Lung (tissue), 11 donors: ENCODE measurements at regions not wholly inside any gene's neighbourhood (a gene's known extent, or its start where the extent isn't known, plus 50 kb on each side); places are given as distances from the start of the nearest gene placed in this dataset.
"Not testable (repeated sequence)": the region's sequence is repeated elsewhere in the genome, so short reads cannot be mapped to it uniquely, and the experiment has no call there.

ENCODE experiments used
- ATAC-seq: fragments of 200-7000 bp; cut with Tn5 transposase; one replicate; pipeline ENCODE4 v1.9.1; 2020; ENCODE audit warnings: moderate number of reproducible peaks; ENCODE audit not compliant: insufficient read depth, low FRiP score
- DNase-seq, 3 donors: peaks; one replicate each; pipeline ENCODE4 v3.0.0-alpha.2; 2013 to 2017
- H3K27ac ChIP-seq, 2 donors: one replicate each; pipeline ENCODE4 v1.5.1; 2013; ENCODE audit warnings: mild to moderate bottlenecking in 2 of 2, moderate library complexity in 2 of 2, control low read depth in 1 of 2, inconsistent platforms in 1 of 2, low read depth in 1 of 2, low read length in 1 of 2
- H3K27me3 ChIP-seq, 3 donors: one replicate each; pipeline ENCODE4 v1.5.1; 2013; ENCODE audit warnings: low read length in 2 of 3; ENCODE audit not compliant: control insufficient read depth in 3 of 3, insufficient read depth in 3 of 3
- H3K36me3 ChIP-seq, 4 donors: one replicate each; pipeline ENCODE4 v1.5.1; 2013; ENCODE audit warnings: low read length in 4 of 4, mild to moderate bottlenecking in 1 of 4, moderate library complexity in 1 of 4; ENCODE audit not compliant: control insufficient read depth in 4 of 4, insufficient read depth in 4 of 4
- H3K4me1 ChIP-seq, 5 donors: one replicate each; pipeline ENCODE4 v1.5.1; 2013; ENCODE audit warnings: low read length in 5 of 5, mild to moderate bottlenecking in 2 of 5, moderate library complexity in 1 of 5; ENCODE audit not compliant: control insufficient read depth in 5 of 5, insufficient read depth in 5 of 5
- H3K4me3 ChIP-seq: one replicate; pipeline ENCODE4 v1.5.1; 2013; ENCODE audit warnings: mild to moderate bottlenecking, control low read depth, moderate library complexity
- H3K9ac ChIP-seq, 2 donors: one replicate each; pipeline ENCODE4 v1.5.1; 2013; ENCODE audit warnings: low read length in 2 of 2, control low read depth in 1 of 2; ENCODE audit not compliant: insufficient read depth in 1 of 2
- H3K9me3 ChIP-seq, 4 donors: one replicate each; pipeline ENCODE4 v1.5.1; 2013; ENCODE audit warnings: low read length in 3 of 4, mild to moderate bottlenecking in 1 of 4, moderate library complexity in 1 of 4; ENCODE audit not compliant: control insufficient read depth in 4 of 4, insufficient read depth in 3 of 4
- CTCF ChIP-seq: IDR thresholded peaks from 2 replicates; pipeline ENCODE4 v1.5.1; 2012; ENCODE audit warnings: mild to moderate bottlenecking; ENCODE audit errors: control extremely low read depth, extremely low read depth
- WGBS, 2 donors: extraction: QIAGEN DNeasy Blood & Tissue Kit; methylation state at CpG; one replicate each; pipeline ENCODE4 v1.1.7; 2013; 5-methylcytosine and 5-hydroxymethylcytosine counted together
- donor health status: control.
- donor health status: control.
- donor health status: Bipolar disorder and iron deficiency.
- donor health status: healthy.
- donor health status: DM: yes; HTN: yes; CAD: no.

- TF ChIP-seq CTCF, result no peak
- no peaks in the 10 kb centered on the region for H3K36me3 ChIP-seq
- H3K9ac ChIP-seq, result no peak overlapping the region
- DNase-seq (no peak), ATAC-seq (no peak)
- no peaks in the 10 kb centered on the region for H3K27me3 ChIP-seq
- H3K9me3 ChIP-seq, result peaks cover 2 to 76% (median 52%) of the 10 kb centered on the region in 4 donors
- H3K4me1 ChIP-seq, result no peaks in the 10 kb centered on the region
- H3K27ac ChIP-seq, result no peak overlapping the region
- WGBS, 2 donors, result 56 to 68% methylated on average over 5 of the region's 5 CpGs
- no peak overlapping the region for H3K4me3 ChIP-seq
Measured at GRCh38 chr2:89781962-89782361, 1090.5 kb downstream of the RPIA start.

- no peak overlapping the region for H3K9ac ChIP-seq
- H3K27me3 ChIP-seq, result no peaks in the 10 kb centered on the region
- no peaks in the 10 kb centered on the region for H3K4me1 ChIP-seq
- H3K36me3 ChIP-seq, result no peaks in the 10 kb centered on the region
- peaks cover 2 to 68% (median 48%) of the 10 kb centered on the region in 4 donors for H3K9me3 ChIP-seq
- 86 to 90% methylated on average over 16 of the region's 16 CpGs for WGBS, 2 donors
- DNase-seq, result no peak
- no peak for ATAC-seq
- H3K4me3 ChIP-seq, result no peak overlapping the region
- no peak for TF ChIP-seq CTCF
- no peak overlapping the region for H3K27ac ChIP-seq
Measured at GRCh38 chr2:89784960-89785359, 1093.5 kb downstream of the RPIA start.

GRCh38 chr2:89785528-89785927, 1094.1 kb downstream of the RPIA start:
- not testable (repeated sequence) for H3K27me3 ChIP-seq, H3K27ac ChIP-seq, ATAC-seq, H3K4me3 ChIP-seq, DNase-seq, H3K36me3 ChIP-seq, H3K4me1 ChIP-seq, H3K9ac ChIP-seq
- peaks cover 2 to 66% (median 49%) of the 10 kb centered on the region in 4 donors for H3K9me3 ChIP-seq
- WGBS, 2 donors, result 82 to 84% methylated on average over 15 of the region's 15 CpGs

- DNase-seq, H3K4me1 ChIP-seq, ATAC-seq, H3K27ac ChIP-seq, H3K27me3 ChIP-seq, H3K4me3 ChIP-seq, H3K9ac ChIP-seq, H3K36me3 ChIP-seq: not testable (repeated sequence)
- peaks cover 0 to 63% (median 43%) of the 10 kb centered on the region in 4 donors for H3K9me3 ChIP-seq
- WGBS, 2 donors, result 77 to 80% methylated on average over 16 of the region's 16 CpGs
Measured at GRCh38 chr2:89786642-89787041, 1095.2 kb downstream of the RPIA start.

- not testable (repeated sequence) for H3K9ac ChIP-seq, H3K36me3 ChIP-seq, ATAC-seq, H3K4me1 ChIP-seq, H3K4me3 ChIP-seq, H3K27ac ChIP-seq, H3K27me3 ChIP-seq, DNase-seq
- peaks cover 0 to 44% (median 30%) of the 10 kb centered on the region in 4 donors for H3K9me3 ChIP-seq
- 84% methylated on average over 17 of the region's 17 CpGs for WGBS, 2 donors
Measured at GRCh38 chr2:89795530-89795929, 1104.1 kb downstream of the RPIA start.
